ENCODE measurements at regions not wholly inside any gene's neighbourhood (a gene's known extent, or its start where the extent isn't known, plus 50 kb on each side); places are given as distances from the start of the nearest gene placed in this dataset.

GRCh38 chr15:94032571-94032970 lies 198.8 kb upstream of the MCTP2 start (continued):
- TF ChIP-seq ZFP91 (CRISPR knock-in tag; IDR thresholded peaks at IDR 0.05) (no peak), PRDM10 (IDR thresholded peaks at IDR 0.05; ENCODE audit: partially characterized antibody) (no peak)

GRCh38 chr15:94031072-94031471 lies 200.3 kb upstream of the MCTP2 start:
- ATAC-seq (no peak), FAIRE-seq (no peak), DNase-seq (ENCODE audit: extremely low read depth in 1 of 4, low spot score in 3 of 4) (no peak)
- 0% methylated on average over 1 of the region's 1 CpG for WGBS (ENCODE audit: insufficient coverage, low coverage, missing lambda C conversion rate)
- TF ChIP-seq TRIM24 (IDR thresholded peaks at IDR 0.05): no peak
- Histone ChIP-seq H3K4me1 (replicated peaks in 1 of 2; ENCODE audit: control insufficient read depth in 2 of 2, insufficient read depth in 2 of 2, low read length in 2 of 2) (no peaks in the 10 kb centered on the region), H3K27ac (ENCODE audit: extremely low read depth, low read depth, low read length) (no peak overlapping the region), H3K36me3 (ENCODE audit: control insufficient read depth, insufficient read depth, low read length) (no peaks in the 10 kb centered on the region), H3K27me3 (ENCODE audit: control insufficient read depth in 2 of 2, insufficient read depth in 2 of 2, low read length in 2 of 2) (no peaks in the 10 kb centered on the region), H3K79me2 (ENCODE audit: control insufficient read depth, insufficient read depth, low read length) (no peaks in the 10 kb centered on the region), H3K4me3 (no peak overlapping the region), H3K9me3 (replicated peaks; ENCODE audit: control insufficient read depth, insufficient read depth, low read depth, low read length) (no peaks in the 10 kb centered on the region; the same call in 1 of the 2 replicates), H3K4me2 (ENCODE audit: insufficient read depth, low read length) (no peak overlapping the region), H3K9me1 (ENCODE audit: control insufficient read depth, insufficient read depth, low read length) (no peaks in the 10 kb centered on the region), H2AFZ (ENCODE audit: low read depth, low read length) (no peak overlapping the region), H4K20me1 (replicated peaks; ENCODE audit: control insufficient read depth, insufficient read depth, low read length) (no peaks in the 10 kb centered on the region), H3K9ac (ENCODE audit: insufficient read depth in 1 of 2, low read depth in 2 of 2, low read length in 2 of 2) (no peak overlapping the region)
- in situ Hi-C loops (cut with MboI): no loop called here
- no TSS peak for BruUV-seq (replicated peaks)
- ChIA-PET POLR2A (no interaction called here), CTCF (ENCODE audit: low intra/inter-chr PET ratio) (no interaction called here)
- intact Hi-C loops (cut with micrococcal nuclease): no loop called here

Measured in K562 (cell line).